Adrenal gland (tissue), 5 donors: ENCODE measurements at regions not wholly inside any gene's neighbourhood (a gene's known extent, or its start where the extent isn't known, plus 50 kb on each side); places are given as distances from the start of the nearest gene placed in this dataset.

Experiments
- POLR2A ChIP-seq, 2 donors: fragments of 450-650 bp; IDR thresholded peaks; one replicate each; pipeline ENCODE4 v1.6.1; 2017; ENCODE audit warnings: antibody characterized with exemption in 2 of 2, mild to moderate bottlenecking in 2 of 2, moderate library complexity in 1 of 2
- TF ChIP-seq, protein P1 (sequence below), 6 experiments: fragments of 450-650 bp in 4 of 6; fragments of 200-600 bp in 2 of 6; sonication (generic) in 1 of 6; IDR thresholded peaks; 1 replicate in 5 of 6; 2 replicates in 1 of 6; pipeline versions ENCODE4 v1.5.1 to v1.8.0; 2016 to 2021; ENCODE audit warnings: antibody characterized with exemption in 6 of 6, mild to moderate bottlenecking in 2 of 6, moderate library complexity in 1 of 6
- donor health status: DM: no; HTN: no; CAD: no.

DNA sequence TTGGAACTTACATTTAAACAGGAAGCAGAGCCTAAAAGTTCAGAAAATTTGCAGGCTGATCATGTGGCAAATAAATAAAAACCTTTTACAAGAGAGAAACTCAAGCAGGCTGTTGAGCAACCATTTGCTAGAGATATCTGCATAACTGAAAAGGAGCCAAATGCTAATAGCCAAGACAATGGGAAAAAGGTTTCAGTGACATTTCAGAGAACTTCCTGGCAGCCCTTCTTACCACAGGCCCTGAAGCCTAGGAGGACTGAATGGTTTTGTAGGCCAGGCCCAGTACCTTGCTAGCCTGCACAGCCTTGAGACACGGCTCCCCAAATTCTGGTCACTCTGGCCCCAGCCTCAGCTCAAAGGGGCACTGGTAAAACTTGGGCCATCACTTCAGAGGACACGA is 945.1 kb downstream of the ADGRL3 start:
- TF ChIP-seq, protein P1, sequence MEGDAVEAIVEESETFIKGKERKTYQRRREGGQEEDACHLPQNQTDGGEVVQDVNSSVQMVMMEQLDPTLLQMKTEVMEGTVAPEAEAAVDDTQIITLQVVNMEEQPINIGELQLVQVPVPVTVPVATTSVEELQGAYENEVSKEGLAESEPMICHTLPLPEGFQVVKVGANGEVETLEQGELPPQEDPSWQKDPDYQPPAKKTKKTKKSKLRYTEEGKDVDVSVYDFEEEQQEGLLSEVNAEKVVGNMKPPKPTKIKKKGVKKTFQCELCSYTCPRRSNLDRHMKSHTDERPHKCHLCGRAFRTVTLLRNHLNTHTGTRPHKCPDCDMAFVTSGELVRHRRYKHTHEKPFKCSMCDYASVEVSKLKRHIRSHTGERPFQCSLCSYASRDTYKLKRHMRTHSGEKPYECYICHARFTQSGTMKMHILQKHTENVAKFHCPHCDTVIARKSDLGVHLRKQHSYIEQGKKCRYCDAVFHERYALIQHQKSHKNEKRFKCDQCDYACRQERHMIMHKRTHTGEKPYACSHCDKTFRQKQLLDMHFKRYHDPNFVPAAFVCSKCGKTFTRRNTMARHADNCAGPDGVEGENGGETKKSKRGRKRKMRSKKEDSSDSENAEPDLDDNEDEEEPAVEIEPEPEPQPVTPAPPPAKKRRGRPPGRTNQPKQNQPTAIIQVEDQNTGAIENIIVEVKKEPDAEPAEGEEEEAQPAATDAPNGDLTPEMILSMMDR (IDR thresholded peaks at IDR 0.05) = no peak
- no peak for TF ChIP-seq POLR2A (IDR thresholded peaks at IDR 0.05)
